ENCODE measurements at regions not wholly inside any gene's neighbourhood (a gene's known extent, or its start where the extent isn't known, plus 50 kb on each side); places are given as distances from the start of the nearest gene placed in this dataset.

DNA sequence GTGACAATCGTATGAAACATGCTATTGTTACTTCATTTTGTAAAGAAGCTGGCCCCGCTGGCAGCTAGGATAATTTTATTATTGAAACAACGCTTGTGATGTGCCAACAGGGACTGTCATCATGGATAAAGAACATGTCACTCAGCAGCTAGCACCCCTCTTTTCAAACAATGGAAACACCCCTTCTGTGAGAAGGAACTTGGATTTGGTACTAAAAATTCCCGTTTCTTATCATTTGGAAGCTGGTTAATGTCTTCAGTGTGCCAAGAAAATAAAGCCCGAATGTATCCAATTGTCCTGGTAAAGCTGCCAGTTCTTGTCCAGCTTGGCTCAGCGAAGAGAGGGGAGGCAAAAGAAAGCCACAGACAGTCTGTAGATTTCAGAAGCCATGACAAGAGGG, 186.6 kb downstream of the PHLDA1 start:
- H3K27me3 ChIP-seq (ENCODE audit: control insufficient read depth, insufficient read depth, low read length), result no peaks in the 10 kb centered on the region
- peak overlapping the region; percentile 12; the same call in 1 of the 2 replicates for H2BK120ac ChIP-seq (ENCODE audit: low read depth, low read length)
- no peak overlapping the region for H2AK5ac ChIP-seq (ENCODE audit: low read depth, low read length)
- ChIA-PET POLR2A (ENCODE audit: unreplicated experiment) (no interaction called here), CTCF (no interaction called here)
- H3K4me2 ChIP-seq (ENCODE audit: low read depth, low read length), result no peak overlapping the region
- H3K9ac ChIP-seq (ENCODE audit: low read depth, low read length), result no peak overlapping the region
- H3K27ac ChIP-seq (ENCODE audit: insufficient read depth, low read length), result no peak overlapping the region
- H4K5ac ChIP-seq (ENCODE audit: low read depth, low read length), result no peak overlapping the region
- TF ChIP-seq NFE2L2 (IDR thresholded peaks at IDR 0.05; ENCODE audit: low read depth, low read length) (no peak), MXI1 (IDR thresholded peaks at IDR 0.05; ENCODE audit: borderline replicate concordance, low read depth, low read length) (no peak), CHD1 (IDR thresholded peaks at IDR 0.05; ENCODE audit: low read depth, low read length) (no peak), RCOR1 (IDR thresholded peaks at IDR 0.05; ENCODE audit: insufficient replicate concordance, low read length) (no peak), CEBPB (IDR thresholded peaks at IDR 0.05; ENCODE audit: low read depth, low read length) (no peak), MAZ (IDR thresholded peaks at IDR 0.05; ENCODE audit: borderline replicate concordance, low read depth, low read length) (no peak), POLR2A (IDR thresholded peaks at IDR 0.05; ENCODE audit: low read depth, low read length) (no peak), FOS (IDR thresholded peaks at IDR 0.05; ENCODE audit: low read depth, low read length) (no peak), MAFK (IDR thresholded peaks at IDR 0.05; ENCODE audit: low read depth, low read length) (no peak), SMC3 (IDR thresholded peaks at IDR 0.05; ENCODE audit: low read depth, low read length) (no peak), BHLHE40 (IDR thresholded peaks at IDR 0.05; ENCODE audit: low read depth, low read length) (no peak), RAD21 (IDR thresholded peaks at IDR 0.05; ENCODE audit: low read length) (no peak), RFX5 (IDR thresholded peaks at IDR 0.05; ENCODE audit: low read depth, low read length) (no peak)
- TF ChIP-seq, protein P1, sequence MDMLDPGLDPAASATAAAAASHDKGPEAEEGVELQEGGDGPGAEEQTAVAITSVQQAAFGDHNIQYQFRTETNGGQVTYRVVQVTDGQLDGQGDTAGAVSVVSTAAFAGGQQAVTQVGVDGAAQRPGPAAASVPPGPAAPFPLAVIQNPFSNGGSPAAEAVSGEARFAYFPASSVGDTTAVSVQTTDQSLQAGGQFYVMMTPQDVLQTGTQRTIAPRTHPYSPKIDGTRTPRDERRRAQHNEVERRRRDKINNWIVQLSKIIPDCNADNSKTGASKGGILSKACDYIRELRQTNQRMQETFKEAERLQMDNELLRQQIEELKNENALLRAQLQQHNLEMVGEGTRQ (IDR thresholded peaks at IDR 0.05; ENCODE audit: low read depth, low read length), result no peak
- TF ChIP-seq, protein P2, sequence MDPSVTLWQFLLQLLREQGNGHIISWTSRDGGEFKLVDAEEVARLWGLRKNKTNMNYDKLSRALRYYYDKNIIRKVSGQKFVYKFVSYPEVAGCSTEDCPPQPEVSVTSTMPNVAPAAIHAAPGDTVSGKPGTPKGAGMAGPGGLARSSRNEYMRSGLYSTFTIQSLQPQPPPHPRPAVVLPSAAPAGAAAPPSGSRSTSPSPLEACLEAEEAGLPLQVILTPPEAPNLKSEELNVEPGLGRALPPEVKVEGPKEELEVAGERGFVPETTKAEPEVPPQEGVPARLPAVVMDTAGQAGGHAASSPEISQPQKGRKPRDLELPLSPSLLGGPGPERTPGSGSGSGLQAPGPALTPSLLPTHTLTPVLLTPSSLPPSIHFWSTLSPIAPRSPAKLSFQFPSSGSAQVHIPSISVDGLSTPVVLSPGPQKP (IDR thresholded peaks at IDR 0.05; ENCODE audit: borderline replicate concordance, low read depth, low read length), result no peak
- TF ChIP-seq, protein P3, sequence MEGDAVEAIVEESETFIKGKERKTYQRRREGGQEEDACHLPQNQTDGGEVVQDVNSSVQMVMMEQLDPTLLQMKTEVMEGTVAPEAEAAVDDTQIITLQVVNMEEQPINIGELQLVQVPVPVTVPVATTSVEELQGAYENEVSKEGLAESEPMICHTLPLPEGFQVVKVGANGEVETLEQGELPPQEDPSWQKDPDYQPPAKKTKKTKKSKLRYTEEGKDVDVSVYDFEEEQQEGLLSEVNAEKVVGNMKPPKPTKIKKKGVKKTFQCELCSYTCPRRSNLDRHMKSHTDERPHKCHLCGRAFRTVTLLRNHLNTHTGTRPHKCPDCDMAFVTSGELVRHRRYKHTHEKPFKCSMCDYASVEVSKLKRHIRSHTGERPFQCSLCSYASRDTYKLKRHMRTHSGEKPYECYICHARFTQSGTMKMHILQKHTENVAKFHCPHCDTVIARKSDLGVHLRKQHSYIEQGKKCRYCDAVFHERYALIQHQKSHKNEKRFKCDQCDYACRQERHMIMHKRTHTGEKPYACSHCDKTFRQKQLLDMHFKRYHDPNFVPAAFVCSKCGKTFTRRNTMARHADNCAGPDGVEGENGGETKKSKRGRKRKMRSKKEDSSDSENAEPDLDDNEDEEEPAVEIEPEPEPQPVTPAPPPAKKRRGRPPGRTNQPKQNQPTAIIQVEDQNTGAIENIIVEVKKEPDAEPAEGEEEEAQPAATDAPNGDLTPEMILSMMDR (conservative IDR thresholded peaks at IDR 0.05; ENCODE audit: low read depth, low read length), result no peak
- in situ Hi-C loops (cut with MboI; ENCODE audit: low sequenced_read_pairs), result no loop called here
- H4K8ac ChIP-seq (ENCODE audit: low read depth in 2 of 2, low read length in 2 of 2), result peak overlapping the region in 1 of 2 experiments; percentile 2; a peak in 1 of 4 replicates
- no peak overlapping the region for H3K56ac ChIP-seq (ENCODE audit: extremely low read depth, insufficient read depth, low read length)
- H2BK20ac ChIP-seq (ENCODE audit: low read depth, low read length), result no peak overlapping the region
- no peak for DNase-seq
- no peak overlapping the region for H3K4me3 ChIP-seq (ENCODE audit: insufficient read depth, low read depth, low read length)
- H4K20me1 ChIP-seq (ENCODE audit: insufficient read depth, low read length), result no peaks in the 10 kb centered on the region
- no TSS peak for BruUV-seq (replicated peaks)
- H3K9me1 ChIP-seq (ENCODE audit: insufficient read depth, low read length), result peaks cover 3% of the 10 kb centered on the region; the same call in 1 of the 2 replicates
- H3K14ac ChIP-seq (replicated peaks; ENCODE audit: low read depth, low read length), result no peak overlapping the region
- H4K91ac ChIP-seq (ENCODE audit: insufficient read depth, low read depth, low read length), result no peak overlapping the region
- no peak overlapping the region for H3K4ac ChIP-seq (ENCODE audit: low read depth, low read length)
- ATAC-seq (ENCODE audit: low read depth), result no peak
- intact Hi-C loops (cut with micrococcal nuclease), result no loop called here
- no peak overlapping the region for H3K23ac ChIP-seq (ENCODE audit: low read depth, low read length)
- 0% methylated on average over 1 of the region's 6 CpGs; no CpG with 5 or more reads in 1 of the 2 experiments for WGBS, 2 experiments (ENCODE audit: extremely low coverage in 2 of 2, insufficient read length in 1 of 2)
- no peak overlapping the region for H2BK5ac ChIP-seq (ENCODE audit: low read depth, low read length, poor library complexity, severe bottlenecking)
- H3K36me3 ChIP-seq (ENCODE audit: control insufficient read depth, insufficient read depth, low read length), result no peaks in the 10 kb centered on the region
- no peak overlapping the region for H3K18ac ChIP-seq (ENCODE audit: low read depth, low read length)
- no peak overlapping the region for H2BK15ac ChIP-seq (ENCODE audit: low read depth, low read length)
- dilution Hi-C loops (cut with HindIII; ENCODE audit: low sequenced_read_pairs, unreplicated experiment), result no loop called here
- no peaks in the 10 kb centered on the region for H3K79me1 ChIP-seq (ENCODE audit: low read depth in 1 of 2, low read length in 2 of 2)
- no peak overlapping the region for H2AK9ac ChIP-seq (replicated peaks; ENCODE audit: low read depth, low read length, poor library complexity)
- H2AFZ ChIP-seq (replicated peaks; ENCODE audit: low read length, poor library complexity), result no peak overlapping the region
- H3K4me1 ChIP-seq (ENCODE audit: control insufficient read depth, insufficient read depth, low read length), result peaks cover 9% of the 10 kb centered on the region
- H3K9me3 ChIP-seq (ENCODE audit: control insufficient read depth, insufficient read depth, low read length), result peaks cover 5% of the 10 kb centered on the region; the same call in 1 of the 2 replicates
